ENCODE measurements at regions not wholly inside any gene's neighbourhood (a gene's known extent, or its start where the extent isn't known, plus 50 kb on each side); places are given as distances from the start of the nearest gene placed in this dataset.

DNA sequence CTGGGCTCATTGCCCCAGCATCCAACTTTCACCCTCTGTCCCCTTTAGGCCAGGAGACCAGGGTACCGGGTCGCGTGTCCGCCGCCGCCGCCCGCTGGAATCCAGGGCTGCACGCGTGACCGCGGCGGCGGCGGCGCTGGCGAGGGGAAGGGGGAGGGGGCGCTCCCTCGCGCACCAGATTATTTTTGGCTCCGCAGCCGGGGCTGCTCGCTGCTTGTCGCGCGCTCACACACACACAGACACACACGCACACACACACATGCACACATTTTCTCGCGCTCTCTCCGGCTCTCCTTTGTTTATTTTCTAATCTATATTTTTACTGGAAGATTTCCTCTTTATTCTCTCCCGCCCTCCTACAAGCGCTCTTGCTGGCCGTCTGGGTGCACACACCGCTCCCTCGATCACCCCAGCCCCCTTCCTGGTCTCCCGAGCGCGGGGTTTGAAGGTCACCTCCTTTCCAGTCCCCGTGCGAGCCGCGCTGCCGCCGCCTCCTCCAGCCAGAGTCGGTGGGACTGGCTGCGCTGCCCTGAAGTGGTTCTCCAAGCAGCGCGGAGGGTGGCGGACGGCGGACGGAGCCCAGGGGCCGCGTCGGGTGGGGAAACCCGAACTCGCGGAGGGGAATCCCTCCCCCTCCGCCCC lies 921.4 kb upstream of the EEF2KMT start:
- ATAC-seq = no peak

DNA sequence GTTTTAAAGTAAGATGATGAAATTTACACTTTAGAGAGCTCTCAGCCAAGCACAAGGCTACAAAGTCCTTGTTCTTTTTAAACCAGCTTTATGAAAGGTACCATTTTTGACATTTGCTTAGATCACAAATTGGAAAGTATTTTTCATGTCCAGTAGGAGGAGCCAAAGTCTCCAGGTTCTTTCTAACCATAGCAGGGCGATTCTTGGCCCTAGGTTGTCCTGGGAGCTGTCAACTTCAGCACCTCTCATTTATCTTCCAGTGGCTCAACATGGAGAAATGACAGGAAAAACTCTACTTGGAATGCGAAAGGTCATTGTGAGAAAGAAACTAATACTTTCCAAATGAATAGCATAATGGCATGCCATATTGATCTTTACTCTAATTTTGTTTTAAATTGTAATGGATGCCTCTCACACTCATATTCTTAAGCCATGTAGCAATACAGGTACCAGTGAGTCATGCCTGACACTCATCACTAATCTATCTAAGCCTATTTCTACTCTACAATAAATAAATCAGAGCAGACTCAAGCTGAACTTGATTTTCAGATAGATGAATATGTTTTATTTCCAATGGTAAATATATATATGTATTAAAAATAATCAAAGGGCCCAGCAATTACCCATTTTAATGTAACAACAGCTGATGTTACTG lies 919.1 kb upstream of the EEF2KMT start:
- no peak for ATAC-seq
- TF ChIP-seq, protein P1, sequence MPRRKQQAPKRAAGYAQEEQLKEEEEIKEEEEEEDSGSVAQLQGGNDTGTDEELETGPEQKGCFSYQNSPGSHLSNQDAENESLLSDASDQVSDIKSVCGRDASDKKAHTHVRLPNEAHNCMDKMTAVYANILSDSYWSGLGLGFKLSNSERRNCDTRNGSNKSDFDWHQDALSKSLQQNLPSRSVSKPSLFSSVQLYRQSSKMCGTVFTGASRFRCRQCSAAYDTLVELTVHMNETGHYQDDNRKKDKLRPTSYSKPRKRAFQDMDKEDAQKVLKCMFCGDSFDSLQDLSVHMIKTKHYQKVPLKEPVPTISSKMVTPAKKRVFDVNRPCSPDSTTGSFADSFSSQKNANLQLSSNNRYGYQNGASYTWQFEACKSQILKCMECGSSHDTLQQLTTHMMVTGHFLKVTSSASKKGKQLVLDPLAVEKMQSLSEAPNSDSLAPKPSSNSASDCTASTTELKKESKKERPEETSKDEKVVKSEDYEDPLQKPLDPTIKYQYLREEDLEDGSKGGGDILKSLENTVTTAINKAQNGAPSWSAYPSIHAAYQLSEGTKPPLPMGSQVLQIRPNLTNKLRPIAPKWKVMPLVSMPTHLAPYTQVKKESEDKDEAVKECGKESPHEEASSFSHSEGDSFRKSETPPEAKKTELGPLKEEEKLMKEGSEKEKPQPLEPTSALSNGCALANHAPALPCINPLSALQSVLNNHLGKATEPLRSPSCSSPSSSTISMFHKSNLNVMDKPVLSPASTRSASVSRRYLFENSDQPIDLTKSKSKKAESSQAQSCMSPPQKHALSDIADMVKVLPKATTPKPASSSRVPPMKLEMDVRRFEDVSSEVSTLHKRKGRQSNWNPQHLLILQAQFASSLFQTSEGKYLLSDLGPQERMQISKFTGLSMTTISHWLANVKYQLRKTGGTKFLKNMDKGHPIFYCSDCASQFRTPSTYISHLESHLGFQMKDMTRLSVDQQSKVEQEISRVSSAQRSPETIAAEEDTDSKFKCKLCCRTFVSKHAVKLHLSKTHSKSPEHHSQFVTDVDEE (CRISPR knock-in tag; IDR thresholded peaks at IDR 0.05) = no peak
- no peak for TF ChIP-seq GLIS3 (CRISPR knock-in tag; IDR thresholded peaks at IDR 0.05)
- no peak for TF ChIP-seq RARB (CRISPR knock-in tag; IDR thresholded peaks at IDR 0.05)

More for the DNA sequence above, 921.4 kb upstream of the EEF2KMT start:
- TF ChIP-seq SNAI2 (CRISPR knock-in tag; IDR thresholded peaks at IDR 0.05) (no peak), ZC3H10 (CRISPR knock-in tag; IDR thresholded peaks at IDR 0.05) (no peak), TOX (CRISPR knock-in tag; IDR thresholded peaks at IDR 0.05; ENCODE audit: borderline replicate concordance) (no peak)

DNA sequence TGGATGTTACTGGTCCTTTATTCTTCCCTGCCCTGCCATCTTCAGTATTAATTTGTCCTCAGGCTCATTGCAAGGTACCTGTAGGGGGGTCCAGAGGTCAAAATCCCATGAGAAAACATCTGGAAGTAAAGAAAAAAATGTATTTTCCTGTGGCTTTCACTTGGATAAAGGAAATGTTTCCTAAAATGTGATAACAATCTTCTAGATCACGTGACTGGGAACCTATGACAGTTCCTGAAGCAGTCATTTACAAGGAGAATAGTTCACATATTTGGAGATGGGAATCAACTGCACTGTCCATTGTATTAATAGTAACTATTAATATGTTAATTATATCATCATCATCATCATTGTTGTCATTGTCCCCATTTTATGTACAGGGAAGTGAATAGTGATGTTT lies 915.1 kb upstream of the EEF2KMT start:
- no peak for TF ChIP-seq SNAI2 (CRISPR knock-in tag; IDR thresholded peaks at IDR 0.05)
- TF ChIP-seq ZFP3 (CRISPR knock-in tag; IDR thresholded peaks at IDR 0.05) = no peak
- TF ChIP-seq, protein P2, sequence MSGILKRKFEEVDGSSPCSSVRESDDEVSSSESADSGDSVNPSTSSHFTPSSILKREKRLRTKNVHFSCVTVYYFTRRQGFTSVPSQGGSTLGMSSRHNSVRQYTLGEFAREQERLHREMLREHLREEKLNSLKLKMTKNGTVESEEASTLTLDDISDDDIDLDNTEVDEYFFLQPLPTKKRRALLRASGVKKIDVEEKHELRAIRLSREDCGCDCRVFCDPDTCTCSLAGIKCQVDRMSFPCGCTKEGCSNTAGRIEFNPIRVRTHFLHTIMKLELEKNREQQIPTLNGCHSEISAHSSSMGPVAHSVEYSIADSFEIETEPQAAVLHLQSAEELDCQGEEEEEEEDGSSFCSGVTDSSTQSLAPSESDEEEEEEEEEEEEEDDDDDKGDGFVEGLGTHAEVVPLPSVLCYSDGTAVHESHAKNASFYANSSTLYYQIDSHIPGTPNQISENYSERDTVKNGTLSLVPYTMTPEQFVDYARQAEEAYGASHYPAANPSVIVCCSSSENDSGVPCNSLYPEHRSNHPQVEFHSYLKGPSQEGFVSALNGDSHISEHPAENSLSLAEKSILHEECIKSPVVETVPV (CRISPR knock-in tag; IDR thresholded peaks at IDR 0.05) = no peak
- no peak for TF ChIP-seq OSR1 (CRISPR knock-in tag; IDR thresholded peaks at IDR 0.05)
- no peak for TF ChIP-seq CSDC2 (CRISPR knock-in tag; IDR thresholded peaks at IDR 0.05)
- TF ChIP-seq ZFP30 (CRISPR knock-in tag; IDR thresholded peaks at IDR 0.05) = no peak
- TF ChIP-seq RARB (CRISPR knock-in tag; IDR thresholded peaks at IDR 0.05) = no peak
- TF ChIP-seq, protein P1 (CRISPR knock-in tag; IDR thresholded peaks at IDR 0.05) = no peak
- TF ChIP-seq BACH2 (CRISPR knock-in tag; IDR thresholded peaks at IDR 0.05; ENCODE audit: borderline replicate concordance) = no peak
- TF ChIP-seq ZNF565 (CRISPR knock-in tag; conservative IDR thresholded peaks at IDR 0.05; ENCODE audit: low read depth) = no peak

DNA sequence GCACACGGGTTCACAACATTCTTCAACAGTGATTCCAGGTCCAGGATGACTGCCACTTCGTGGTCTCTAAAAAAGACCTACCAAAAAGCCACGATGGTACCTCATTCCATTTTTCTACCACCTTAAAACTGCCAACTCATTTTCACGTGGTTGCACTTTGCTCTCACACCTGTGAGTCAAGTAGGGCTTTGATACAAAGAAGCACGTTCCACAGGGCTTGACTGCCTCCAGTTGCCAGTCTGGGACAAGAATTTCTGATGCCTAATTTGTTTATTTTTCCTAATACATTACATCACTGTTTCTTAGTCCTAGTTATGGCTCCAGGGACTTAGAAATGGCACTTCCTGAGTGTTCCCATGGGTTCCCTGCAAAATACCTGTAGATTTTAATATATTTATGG lies 911.6 kb upstream of the EEF2KMT start:
- ATAC-seq = no peak
- TF ChIP-seq, protein P3, sequence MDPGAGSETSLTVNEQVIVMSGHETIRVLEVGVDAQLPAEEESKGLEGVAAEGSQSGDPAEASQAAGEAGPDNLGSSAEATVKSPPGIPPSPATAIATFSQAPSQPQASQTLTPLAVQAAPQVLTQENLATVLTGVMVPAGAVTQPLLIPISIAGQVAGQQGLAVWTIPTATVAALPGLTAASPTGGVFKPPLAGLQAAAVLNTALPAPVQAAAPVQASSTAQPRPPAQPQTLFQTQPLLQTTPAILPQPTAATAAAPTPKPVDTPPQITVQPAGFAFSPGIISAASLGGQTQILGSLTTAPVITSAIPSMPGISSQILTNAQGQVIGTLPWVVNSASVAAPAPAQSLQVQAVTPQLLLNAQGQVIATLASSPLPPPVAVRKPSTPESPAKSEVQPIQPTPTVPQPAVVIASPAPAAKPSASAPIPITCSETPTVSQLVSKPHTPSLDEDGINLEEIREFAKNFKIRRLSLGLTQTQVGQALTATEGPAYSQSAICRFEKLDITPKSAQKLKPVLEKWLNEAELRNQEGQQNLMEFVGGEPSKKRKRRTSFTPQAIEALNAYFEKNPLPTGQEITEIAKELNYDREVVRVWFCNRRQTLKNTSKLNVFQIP (CRISPR knock-in tag; IDR thresholded peaks at IDR 0.05; ENCODE audit: borderline replicate concordance, low read depth) = no peak
- TF ChIP-seq, protein P2 (CRISPR knock-in tag; IDR thresholded peaks at IDR 0.05) = no peak
- TF ChIP-seq RARB (CRISPR knock-in tag; IDR thresholded peaks at IDR 0.05) (no peak), PPARA (CRISPR knock-in tag; IDR thresholded peaks at IDR 0.05; ENCODE audit: borderline replicate concordance) (no peak), CSDC2 (CRISPR knock-in tag; IDR thresholded peaks at IDR 0.05) (no peak), TOX (CRISPR knock-in tag; IDR thresholded peaks at IDR 0.05; ENCODE audit: borderline replicate concordance) (no peak)
- TF ChIP-seq, protein P1 (CRISPR knock-in tag; IDR thresholded peaks at IDR 0.05) = no peak
- TF ChIP-seq, protein P4, sequence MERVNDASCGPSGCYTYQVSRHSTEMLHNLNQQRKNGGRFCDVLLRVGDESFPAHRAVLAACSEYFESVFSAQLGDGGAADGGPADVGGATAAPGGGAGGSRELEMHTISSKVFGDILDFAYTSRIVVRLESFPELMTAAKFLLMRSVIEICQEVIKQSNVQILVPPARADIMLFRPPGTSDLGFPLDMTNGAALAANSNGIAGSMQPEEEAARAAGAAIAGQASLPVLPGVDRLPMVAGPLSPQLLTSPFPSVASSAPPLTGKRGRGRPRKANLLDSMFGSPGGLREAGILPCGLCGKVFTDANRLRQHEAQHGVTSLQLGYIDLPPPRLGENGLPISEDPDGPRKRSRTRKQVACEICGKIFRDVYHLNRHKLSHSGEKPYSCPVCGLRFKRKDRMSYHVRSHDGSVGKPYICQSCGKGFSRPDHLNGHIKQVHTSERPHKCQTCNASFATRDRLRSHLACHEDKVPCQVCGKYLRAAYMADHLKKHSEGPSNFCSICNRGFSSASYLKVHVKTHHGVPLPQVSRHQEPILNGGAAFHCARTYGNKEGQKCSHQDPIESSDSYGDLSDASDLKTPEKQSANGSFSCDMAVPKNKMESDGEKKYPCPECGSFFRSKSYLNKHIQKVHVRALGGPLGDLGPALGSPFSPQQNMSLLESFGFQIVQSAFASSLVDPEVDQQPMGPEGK (CRISPR knock-in tag; IDR thresholded peaks at IDR 0.05; ENCODE audit: borderline replicate concordance) = no peak

More for the DNA sequence above, 915.1 kb upstream of the EEF2KMT start:
- ATAC-seq = no peak

All from SK-N-SH treated with all-trans-retinoic acid at 6 μM for 48 hours (cell line).